CD14-positive monocyte (primary cell): ENCODE measurements at regions not wholly inside any gene's neighbourhood (a gene's known extent, or its start where the extent isn't known, plus 50 kb on each side); places are given as distances from the start of the nearest gene placed in this dataset.
"Not testable (repeated sequence)": the region's sequence is repeated elsewhere in the genome, so short reads cannot be mapped to it uniquely, and the experiment has no call there.

Experiments used
- DNase-seq, 3 donors: peaks; one replicate each; pipeline ENCODE4 v3.0.0-alpha.2; 2011 to 2022
- H2AFZ ChIP-seq: 2 replicates; pipeline ENCODE4 v1.6.0; 2012; ENCODE audit warnings: mild to moderate bottlenecking, low read depth, low read length, inconsistent platforms; ENCODE audit not compliant: insufficient read depth, poor library complexity, severe bottlenecking
- H3K27ac ChIP-seq, 2 donors: 1 replicate in 1 of 2; 2 replicates in 1 of 2; pipeline ENCODE4 v1.5.1; 2012 to 2013; ENCODE audit warnings: low read length in 2 of 2, control low read depth in 1 of 2, inconsistent platforms in 1 of 2, low read depth in 1 of 2, mild to moderate bottlenecking in 1 of 2
- H3K27me3 ChIP-seq, 2 donors: one replicate each; pipeline versions ENCODE4 v1.6.0 to v1.6.1; 2011 to 2013; ENCODE audit warnings: low read length in 2 of 2; ENCODE audit not compliant: control insufficient read depth in 2 of 2, insufficient read depth in 2 of 2
- H3K36me3 ChIP-seq, 2 donors: replicated peaks in 1 of 2; 1 replicate in 1 of 2; 2 replicates in 1 of 2; pipeline versions ENCODE4 v1.5.1 to v1.6.1; 2012 to 2013; ENCODE audit warnings: low read length in 2 of 2, control low read depth in 1 of 2, inconsistent platforms in 1 of 2, mild to moderate bottlenecking in 1 of 2; ENCODE audit not compliant: insufficient read depth in 2 of 2, control insufficient read depth in 1 of 2
- H3K4me1 ChIP-seq, 2 donors: 1 replicate in 1 of 2; 2 replicates in 1 of 2; pipeline versions ENCODE4 v1.5.1 to v1.6.1; 2012 to 2013; ENCODE audit warnings: low read length in 2 of 2, control low read depth in 1 of 2, inconsistent platforms in 1 of 2, mild to moderate bottlenecking in 1 of 2, moderate library complexity in 1 of 2; ENCODE audit not compliant: insufficient read depth in 2 of 2, control insufficient read depth in 1 of 2
- H3K4me2 ChIP-seq: replicated peaks from 2 replicates; pipeline ENCODE3; 2012; ENCODE audit warnings: low read length, moderate library complexity, mild to moderate bottlenecking; ENCODE audit not compliant: poor library complexity, severe bottlenecking; ENCODE audit errors: extremely low read depth
- H3K4me3 ChIP-seq, 3 experiments: fragments of 200-600 bp in 1 of 3; sonication (generic) in 1 of 3; replicated peaks in 1 of 3; 1 replicate in 2 of 3; 2 replicates in 1 of 3; pipeline ENCODE4 v1.5.1; 2011 to 2013; ENCODE audit warnings: low read length in 3 of 3, mild to moderate bottlenecking in 3 of 3, control low read depth in 2 of 3, low read depth in 2 of 3, inconsistent platforms in 1 of 3, moderate library complexity in 1 of 3
- H3K79me2 ChIP-seq: 2 replicates; pipeline ENCODE4 v1.6.0; 2012; ENCODE audit warnings: mild to moderate bottlenecking, control low read depth, inconsistent platforms, low read length, moderate library complexity; ENCODE audit not compliant: insufficient read depth
- H3K9ac ChIP-seq: 2 replicates; pipeline ENCODE4 v1.6.0; 2017; ENCODE audit warnings: low read length, mild to moderate bottlenecking; ENCODE audit not compliant: insufficient read depth, poor library complexity, severe bottlenecking
- H3K9me3 ChIP-seq, 2 donors: replicated peaks in 1 of 2; 1 replicate in 1 of 2; 2 replicates in 1 of 2; pipeline versions ENCODE4 v1.5.1 to v1.6.1; 2012 to 2013; ENCODE audit warnings: low read length in 2 of 2, control low read depth in 1 of 2; ENCODE audit not compliant: control insufficient read depth in 1 of 2, insufficient read depth in 1 of 2
- H4K20me1 ChIP-seq: 2 replicates; pipeline ENCODE4 v1.6.0; 2012; ENCODE audit warnings: mild to moderate bottlenecking, low read length, control low read depth, moderate library complexity; ENCODE audit not compliant: insufficient read depth
- H3K27ac Mint-ChIP-seq, 7 donors: one replicate each; pipeline ENCODE4 v1.8.0; 2020; ENCODE audit warnings: mild to moderate bottlenecking in 7 of 7, mixed read lengths in 7 of 7, moderate library complexity in 6 of 7, inconsistent platforms in 2 of 7
- H3K27me3 Mint-ChIP-seq, 3 donors: one replicate each; pipeline ENCODE4 v1.8.0; 2021 to 2022; ENCODE audit warnings: low read depth in 3 of 3, mild to moderate bottlenecking in 3 of 3, mixed read lengths in 3 of 3, moderate library complexity in 3 of 3, inconsistent platforms in 1 of 3
- H3K36me3 Mint-ChIP-seq, 2 donors: one replicate each; pipeline ENCODE4 v1.8.0; 2020; ENCODE audit warnings: mixed read lengths in 2 of 2, inconsistent platforms in 1 of 2, mild to moderate bottlenecking in 1 of 2
- H3K4me1 Mint-ChIP-seq: one replicate; pipeline ENCODE4 v1.8.0; 2020; ENCODE audit warnings: mild to moderate bottlenecking, mixed read lengths
- H3K4me3 Mint-ChIP-seq, 2 donors: one replicate each; pipeline ENCODE4 v1.8.0; 2020; ENCODE audit warnings: mild to moderate bottlenecking in 2 of 2, mixed read lengths in 2 of 2, moderate library complexity in 1 of 2
- H3K9me3 Mint-ChIP-seq, 7 donors: one replicate each; pipeline ENCODE4 v1.8.0; 2020 to 2022; ENCODE audit warnings: mixed read lengths in 7 of 7, mild to moderate bottlenecking in 6 of 7, moderate library complexity in 6 of 7, inconsistent platforms in 2 of 7
- WGBS: methylation state at CpG from one replicate; pipeline ENCODE4 v1.1.5; 2013; ENCODE audit warnings: missing lambda C conversion rate; ENCODE audit not compliant: insufficient coverage; 5-methylcytosine and 5-hydroxymethylcytosine counted together
- intact Hi-C, 2 donors: fragments of 100-400 bp; cut with micrococcal nuclease; formaldehyde crosslinking; loops; one replicate each; pipeline versions ENCODE4 v1.15.0 to v1.15.1; 2023
- TF ChIP-seq, protein P1 (sequence below): fragments of 200-600 bp; IDR thresholded peaks from one replicate; pipeline ENCODE4 v1.8.0; 2022; ENCODE audit warnings: antibody characterized with exemption, mild to moderate bottlenecking

DNA sequence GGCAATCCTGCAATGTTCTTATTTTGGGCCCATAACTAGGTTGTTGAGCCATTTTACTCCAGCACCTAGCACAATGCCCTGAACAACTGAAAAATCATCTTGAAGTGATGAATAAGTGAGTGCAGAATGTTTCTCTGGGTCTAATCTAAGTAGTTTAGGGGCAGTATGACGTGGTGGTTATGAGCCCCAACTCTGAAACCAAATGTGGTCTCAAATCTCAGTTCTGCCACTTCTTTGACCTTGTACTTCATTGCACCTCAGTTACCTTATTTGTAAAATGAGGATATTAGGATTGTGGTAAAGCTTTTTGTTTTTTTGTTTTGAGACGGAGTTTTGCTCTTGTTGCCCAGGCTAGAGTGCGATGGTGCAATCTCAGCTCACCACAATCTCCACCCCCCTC lies 80.9 kb upstream of the SNX2 start:
- H3K9me3 ChIP-seq: no peaks in the 10 kb centered on the region
- H3K27me3 ChIP-seq: no peaks in the 10 kb centered on the region
- H3K4me1 ChIP-seq: peaks cover 34 to 50% of the 10 kb centered on the region in 2 donors
- H3K36me3 ChIP-seq: no peaks in the 10 kb centered on the region
- H3K27me3 Mint-ChIP-seq: peaks cover 0 to 4% (median 1%) of the 10 kb centered on the region in 3 donors
- no peaks in the 10 kb centered on the region for H3K36me3 Mint-ChIP-seq
- no peak overlapping the region for H3K4me3 Mint-ChIP-seq
- H3K4me3 ChIP-seq: no peak overlapping the region
- TF ChIP-seq, protein P1, sequence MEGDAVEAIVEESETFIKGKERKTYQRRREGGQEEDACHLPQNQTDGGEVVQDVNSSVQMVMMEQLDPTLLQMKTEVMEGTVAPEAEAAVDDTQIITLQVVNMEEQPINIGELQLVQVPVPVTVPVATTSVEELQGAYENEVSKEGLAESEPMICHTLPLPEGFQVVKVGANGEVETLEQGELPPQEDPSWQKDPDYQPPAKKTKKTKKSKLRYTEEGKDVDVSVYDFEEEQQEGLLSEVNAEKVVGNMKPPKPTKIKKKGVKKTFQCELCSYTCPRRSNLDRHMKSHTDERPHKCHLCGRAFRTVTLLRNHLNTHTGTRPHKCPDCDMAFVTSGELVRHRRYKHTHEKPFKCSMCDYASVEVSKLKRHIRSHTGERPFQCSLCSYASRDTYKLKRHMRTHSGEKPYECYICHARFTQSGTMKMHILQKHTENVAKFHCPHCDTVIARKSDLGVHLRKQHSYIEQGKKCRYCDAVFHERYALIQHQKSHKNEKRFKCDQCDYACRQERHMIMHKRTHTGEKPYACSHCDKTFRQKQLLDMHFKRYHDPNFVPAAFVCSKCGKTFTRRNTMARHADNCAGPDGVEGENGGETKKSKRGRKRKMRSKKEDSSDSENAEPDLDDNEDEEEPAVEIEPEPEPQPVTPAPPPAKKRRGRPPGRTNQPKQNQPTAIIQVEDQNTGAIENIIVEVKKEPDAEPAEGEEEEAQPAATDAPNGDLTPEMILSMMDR: no peak
- H3K27ac Mint-ChIP-seq: peak overlapping the region in 1 of 7 donors; percentile 20
- DNase-seq: no peak
- no peak overlapping the region for H3K4me2 ChIP-seq
- no peaks in the 10 kb centered on the region for H4K20me1 ChIP-seq
- no peak overlapping the region for H2AFZ ChIP-seq
- H3K27ac ChIP-seq: no peak overlapping the region
- H3K79me2 ChIP-seq: no peaks in the 10 kb centered on the region
- H3K9ac ChIP-seq: no peak overlapping the region
- intact Hi-C loops: no loop called here
- no CpG with 5 or more reads among the region's 3 CpGs for WGBS
- H3K4me1 Mint-ChIP-seq: peaks cover 57% of the 10 kb centered on the region
- peaks cover 0 to 5% (median 3%) of the 10 kb centered on the region in 7 donors for H3K9me3 Mint-ChIP-seq

DNA sequence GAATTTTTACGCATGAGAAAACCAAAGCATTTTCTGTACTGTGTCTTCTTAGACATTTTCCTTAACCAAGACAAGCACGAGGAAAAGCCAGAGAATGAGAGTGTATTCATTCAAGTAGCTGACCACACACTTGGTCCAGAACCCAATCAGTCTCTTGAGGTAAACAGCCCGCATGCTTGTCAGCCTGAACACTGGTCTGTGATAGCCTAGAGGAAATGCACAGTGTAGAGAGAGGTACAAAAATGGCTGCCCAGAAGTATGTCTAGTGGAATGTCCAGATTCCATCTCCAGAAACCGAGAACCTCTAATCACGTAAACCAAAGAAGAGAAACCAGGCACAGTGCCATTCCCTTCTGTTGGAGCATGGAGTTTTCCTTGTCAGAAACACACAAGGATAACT lies 80.0 kb upstream of the SNX2 start:
- H3K27ac Mint-ChIP-seq: peak overlapping the region in 1 of 7 donors; percentile 40
- 100% methylated on average over 1 of the region's 5 CpGs for whole genome bisulfite sequencing
- Histone ChIP-seq H3K9ac (no peak overlapping the region), H3K36me3 (no peaks in the 10 kb centered on the region), H4K20me1 (no peaks in the 10 kb centered on the region), H3K27me3 (no peaks in the 10 kb centered on the region), H3K4me3 (no peak overlapping the region), H3K9me3 (no peaks in the 10 kb centered on the region), H3K79me2 (no peaks in the 10 kb centered on the region), H2AFZ (peak overlapping the region; percentile 15), H3K4me1 (peaks cover 27 to 42% of the 10 kb centered on the region in 2 donors), H3K27ac (no peak overlapping the region), H3K4me2 (no peak overlapping the region)
- TF ChIP-seq, protein P1: no peak
- H3K4me3 Mint-ChIP-seq: no peak overlapping the region
- peaks cover 0 to 4% (median 1%) of the 10 kb centered on the region in 3 donors for H3K27me3 Mint-ChIP-seq
- no peak for DNase-seq
- H3K4me1 Mint-ChIP-seq: peaks cover 49% of the 10 kb centered on the region
- intact Hi-C loops: no loop called here
- H3K36me3 Mint-ChIP-seq: no peaks in the 10 kb centered on the region
- peaks cover 0 to 5% (median 3%) of the 10 kb centered on the region in 7 donors for H3K9me3 Mint-ChIP-seq

DNA sequence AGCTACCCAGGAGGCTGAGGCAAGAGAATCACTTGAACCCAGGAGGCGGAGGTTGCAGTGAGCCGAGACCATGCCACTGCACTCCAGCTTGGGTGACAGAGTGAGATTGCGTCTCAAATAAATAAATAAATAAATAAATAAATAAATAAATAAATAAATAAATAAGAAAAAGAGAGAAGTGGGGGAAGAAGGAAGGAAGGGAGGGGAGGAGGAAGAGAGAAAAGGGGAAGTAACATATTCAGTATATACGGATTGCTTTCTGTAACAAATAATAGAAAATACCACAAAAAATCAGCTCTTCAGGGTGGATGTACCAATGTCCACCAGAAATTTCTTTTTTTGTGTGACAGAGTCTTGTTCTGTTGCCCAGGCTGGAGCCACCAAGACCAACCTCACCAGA lies 78.1 kb upstream of the SNX2 start:
- H4K20me1 ChIP-seq, H3K27me3 ChIP-seq, intact Hi-C loops, H3K9me3 ChIP-seq, H3K9me3 Mint-ChIP-seq, H3K9ac ChIP-seq, H3K27me3 Mint-ChIP-seq, H2AFZ ChIP-seq, H3K36me3 ChIP-seq, H3K36me3 Mint-ChIP-seq, H3K79me2 ChIP-seq: not testable (repeated sequence)
- Histone ChIP-seq H3K4me2 (peak overlapping the region; percentile 48), H3K4me1 (peaks cover 23 to 36% of the 10 kb centered on the region in 2 donors), H3K4me3 (peak overlapping the region in 1 of 3 experiments; percentile 44), H3K27ac (peak overlapping the region; percentile 79 to 86)
- peaks cover 46% of the 10 kb centered on the region for H3K4me1 Mint-ChIP-seq
- H3K4me3 Mint-ChIP-seq: peak overlapping the region in 1 of 2 donors; percentile 77
- no CpG with 5 or more reads among the region's 4 CpGs for WGBS
- peak; percentile 10 to 43 (median 33) for DNase-seq
- H3K27ac Mint-ChIP-seq: peak overlapping the region; percentile 86 to 98 (median 95)
